GM23338 (cell line): ENCODE measurements at regions not wholly inside any gene's neighbourhood (a gene's known extent, or its start where the extent isn't known, plus 50 kb on each side); places are given as distances from the start of the nearest gene placed in this dataset.

Experiments
- ATAC-seq: fragments of 200-7000 bp; cut with Tn5 transposase; 3 replicates; pipeline ENCODE4 v1.9.1; 2020
- DNase-seq: peaks from one replicate; pipeline ENCODE4 v3.0.0-alpha.2; 2015; ENCODE audit warnings: low spot score
- H2AFZ ChIP-seq: fragments of 200-600 bp; sonication (generic); 2 replicates; pipeline ENCODE4 v1.8.0; 2016; ENCODE audit warnings: antibody characterized with exemption, mild to moderate bottlenecking, moderate library complexity
- H3F3A ChIP-seq: fragments of 200-600 bp; sonication (generic); replicated peaks from 2 replicates; pipeline ENCODE4 v1.8.0; 2017; ENCODE audit warnings: antibody characterized with exemption, mixed run types, low read depth
- H3K27ac ChIP-seq: fragments of 200-600 bp; sonication (generic); 2 replicates; pipeline ENCODE4 v1.6.1; 2016; ENCODE audit warnings: low read depth
- H3K27me3 ChIP-seq: fragments of 200-600 bp; sonication (generic); 2 replicates; pipeline ENCODE4 v1.8.0; 2016; ENCODE audit warnings: mild to moderate bottlenecking, mixed run types, moderate library complexity; ENCODE audit not compliant: insufficient read depth
- H3K36me3 ChIP-seq: fragments of 200-600 bp; sonication (generic); 2 replicates; pipeline ENCODE4 v1.8.0; 2016; ENCODE audit warnings: mild to moderate bottlenecking; ENCODE audit not compliant: insufficient read depth
- H3K4me1 ChIP-seq: fragments of 200-600 bp; sonication (generic); 2 replicates; pipeline ENCODE4 v1.8.0; 2016; ENCODE audit warnings: mild to moderate bottlenecking, moderate library complexity; ENCODE audit not compliant: insufficient read depth
- H3K4me2 ChIP-seq: fragments of 200-600 bp; sonication (generic); 2 replicates; pipeline ENCODE4 v1.7.1; 2017; ENCODE audit warnings: mixed run types
- H3K4me3 ChIP-seq: fragments of 200-600 bp; sonication (generic); 2 replicates; pipeline ENCODE4 v1.6.1; 2016; ENCODE audit warnings: mixed run types
- H3K79me2 ChIP-seq: fragments of 200-600 bp; sonication (generic); replicated peaks from 2 replicates; pipeline ENCODE4 v1.8.0; 2017; ENCODE audit warnings: mild to moderate bottlenecking; ENCODE audit not compliant: insufficient read depth
- H3K9me2 ChIP-seq: fragments of 200-600 bp; sonication (generic); 2 replicates; pipeline ENCODE4 v1.8.0; 2017; ENCODE audit not compliant: insufficient read depth
- H4K20me1 ChIP-seq: fragments of 200-600 bp; sonication (generic); replicated peaks from 2 replicates; pipeline ENCODE4 v1.8.0; 2017; ENCODE audit warnings: mild to moderate bottlenecking; ENCODE audit not compliant: insufficient read depth
- H3K27ac Mint-ChIP-seq: 2 replicates; pipeline ENCODE4 v1.8.0; 2020; ENCODE audit warnings: inconsistent platforms, mild to moderate bottlenecking, moderate library complexity, mixed read lengths
- H3K27me3 Mint-ChIP-seq: 3 replicates; pipeline ENCODE4 v1.8.0; 2022; ENCODE audit warnings: low read depth, mild to moderate bottlenecking, moderate library complexity, mixed read lengths, inconsistent platforms; ENCODE audit not compliant: insufficient read depth, poor library complexity
- H3K36me3 Mint-ChIP-seq: 3 replicates; pipeline ENCODE4 v1.8.0; 2021; ENCODE audit warnings: low read depth, mild to moderate bottlenecking, inconsistent platforms, moderate library complexity, mixed read lengths
- H3K4me1 Mint-ChIP-seq: 3 replicates; pipeline ENCODE4 v1.8.0; 2020; ENCODE audit warnings: mild to moderate bottlenecking, inconsistent platforms, mixed read lengths
- H3K4me3 Mint-ChIP-seq: 3 replicates; pipeline ENCODE4 v1.8.0; 2021; ENCODE audit warnings: moderate library complexity, mild to moderate bottlenecking, inconsistent platforms, mixed read lengths
- H3K9me3 Mint-ChIP-seq: 3 replicates; pipeline ENCODE4 v1.8.0; 2020; ENCODE audit warnings: moderate library complexity, mild to moderate bottlenecking, inconsistent platforms, mixed read lengths
- CREB1 ChIP-seq: fragments of 250-450 bp; sonication (Bioruptor Pico); IDR thresholded peaks from 2 replicates; pipeline ENCODE4 v1.5.0; 2020; ENCODE audit warnings: low read depth, mild to moderate bottlenecking, moderate library complexity
- EZH2 ChIP-seq: fragments of 200-600 bp; sonication (generic); IDR thresholded peaks from one replicate; pipeline ENCODE4 v1.8.0; 2017; ENCODE audit warnings: antibody characterized with exemption, mild to moderate bottlenecking, low read depth; ENCODE audit not compliant: unreplicated experiment
- EZH2phosphoT487 ChIP-seq: fragments of 200-600 bp; sonication (generic); IDR thresholded peaks from one replicate; pipeline ENCODE4 v1.8.1; 2018; ENCODE audit warnings: antibody characterized with exemption; ENCODE audit not compliant: unreplicated experiment
- JUNB ChIP-seq: IDR thresholded peaks from one replicate; pipeline ENCODE4 v1.6.1; 2016; ENCODE audit warnings: antibody characterized with exemption; ENCODE audit not compliant: unreplicated experiment
- NANOG ChIP-seq: IDR thresholded peaks from 2 replicates; pipeline ENCODE4 v1.6.1; 2016; ENCODE audit warnings: antibody characterized with exemption, borderline replicate concordance
- POLR2AphosphoS5 ChIP-seq: IDR thresholded peaks from 2 replicates; pipeline ENCODE4 v1.6.1; 2016; ENCODE audit warnings: antibody characterized with exemption, low read depth
- STAT1 ChIP-seq: IDR thresholded peaks from one replicate; pipeline ENCODE4 v1.6.1; 2016; ENCODE audit warnings: antibody characterized with exemption; ENCODE audit not compliant: unreplicated experiment
- ZNF114 ChIP-seq: fragments of 250-450 bp; sonication (Bioruptor Pico); IDR thresholded peaks from 2 replicates; pipeline ENCODE4 v1.5.0; 2020; ENCODE audit warnings: mild to moderate bottlenecking, moderate library complexity
- ZNF331 ChIP-seq: fragments of 250-450 bp; sonication (Bioruptor Pico); IDR thresholded peaks from 2 replicates; pipeline ENCODE4 v1.5.0; 2020; ENCODE audit warnings: low read depth, mild to moderate bottlenecking, moderate library complexity
- TF ChIP-seq, protein P1 (sequence below): fragments of 250-450 bp; sonication (Bioruptor Pico); IDR thresholded peaks from 2 replicates; pipeline ENCODE4 v1.5.0; 2020; ENCODE audit warnings: mild to moderate bottlenecking, moderate library complexity
- TF ChIP-seq, protein P2 (sequence below): IDR thresholded peaks from 2 replicates; pipeline ENCODE4 v1.6.1; 2016; ENCODE audit warnings: antibody characterized with exemption
- TF ChIP-seq, protein P3 (sequence below), 2 experiments: fragments of 200-600 bp in 1 of 2; sonication (generic) in 1 of 2; conservative IDR thresholded peaks; 2 replicates each; pipeline versions ENCODE4 v1.5.1 to v1.6.1; 2016 to 2017; ENCODE audit warnings: antibody characterized with exemption in 2 of 2, low read depth in 2 of 2, mild to moderate bottlenecking in 2 of 2, moderate library complexity in 1 of 2
- TF ChIP-seq, protein P4 (sequence below): IDR thresholded peaks from one replicate; pipeline ENCODE4 v1.6.1; 2018; ENCODE audit warnings: antibody characterized with exemption; ENCODE audit not compliant: unreplicated experiment

DNA sequence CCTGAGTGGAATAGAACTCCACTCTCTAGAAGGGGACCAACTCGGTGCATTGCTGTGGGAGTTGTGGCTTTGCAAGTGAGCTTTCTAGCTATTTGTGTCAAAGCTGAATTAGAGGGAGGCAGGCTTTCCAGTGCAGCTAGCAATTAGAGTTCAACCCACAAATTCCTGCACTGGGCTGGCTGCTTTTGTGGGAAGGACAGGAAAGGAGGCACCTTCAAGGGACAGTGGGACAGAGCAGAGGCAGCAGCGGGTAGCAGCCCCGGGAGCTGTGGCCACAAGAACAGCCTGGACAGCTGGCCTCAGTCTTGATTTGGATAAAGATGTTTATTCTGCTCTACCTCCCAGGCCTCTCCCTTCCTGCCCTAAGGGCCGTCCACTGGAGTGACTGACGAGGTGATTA is 83.7 kb upstream of the SLIT3 start (continued):
- TF ChIP-seq, protein P1, sequence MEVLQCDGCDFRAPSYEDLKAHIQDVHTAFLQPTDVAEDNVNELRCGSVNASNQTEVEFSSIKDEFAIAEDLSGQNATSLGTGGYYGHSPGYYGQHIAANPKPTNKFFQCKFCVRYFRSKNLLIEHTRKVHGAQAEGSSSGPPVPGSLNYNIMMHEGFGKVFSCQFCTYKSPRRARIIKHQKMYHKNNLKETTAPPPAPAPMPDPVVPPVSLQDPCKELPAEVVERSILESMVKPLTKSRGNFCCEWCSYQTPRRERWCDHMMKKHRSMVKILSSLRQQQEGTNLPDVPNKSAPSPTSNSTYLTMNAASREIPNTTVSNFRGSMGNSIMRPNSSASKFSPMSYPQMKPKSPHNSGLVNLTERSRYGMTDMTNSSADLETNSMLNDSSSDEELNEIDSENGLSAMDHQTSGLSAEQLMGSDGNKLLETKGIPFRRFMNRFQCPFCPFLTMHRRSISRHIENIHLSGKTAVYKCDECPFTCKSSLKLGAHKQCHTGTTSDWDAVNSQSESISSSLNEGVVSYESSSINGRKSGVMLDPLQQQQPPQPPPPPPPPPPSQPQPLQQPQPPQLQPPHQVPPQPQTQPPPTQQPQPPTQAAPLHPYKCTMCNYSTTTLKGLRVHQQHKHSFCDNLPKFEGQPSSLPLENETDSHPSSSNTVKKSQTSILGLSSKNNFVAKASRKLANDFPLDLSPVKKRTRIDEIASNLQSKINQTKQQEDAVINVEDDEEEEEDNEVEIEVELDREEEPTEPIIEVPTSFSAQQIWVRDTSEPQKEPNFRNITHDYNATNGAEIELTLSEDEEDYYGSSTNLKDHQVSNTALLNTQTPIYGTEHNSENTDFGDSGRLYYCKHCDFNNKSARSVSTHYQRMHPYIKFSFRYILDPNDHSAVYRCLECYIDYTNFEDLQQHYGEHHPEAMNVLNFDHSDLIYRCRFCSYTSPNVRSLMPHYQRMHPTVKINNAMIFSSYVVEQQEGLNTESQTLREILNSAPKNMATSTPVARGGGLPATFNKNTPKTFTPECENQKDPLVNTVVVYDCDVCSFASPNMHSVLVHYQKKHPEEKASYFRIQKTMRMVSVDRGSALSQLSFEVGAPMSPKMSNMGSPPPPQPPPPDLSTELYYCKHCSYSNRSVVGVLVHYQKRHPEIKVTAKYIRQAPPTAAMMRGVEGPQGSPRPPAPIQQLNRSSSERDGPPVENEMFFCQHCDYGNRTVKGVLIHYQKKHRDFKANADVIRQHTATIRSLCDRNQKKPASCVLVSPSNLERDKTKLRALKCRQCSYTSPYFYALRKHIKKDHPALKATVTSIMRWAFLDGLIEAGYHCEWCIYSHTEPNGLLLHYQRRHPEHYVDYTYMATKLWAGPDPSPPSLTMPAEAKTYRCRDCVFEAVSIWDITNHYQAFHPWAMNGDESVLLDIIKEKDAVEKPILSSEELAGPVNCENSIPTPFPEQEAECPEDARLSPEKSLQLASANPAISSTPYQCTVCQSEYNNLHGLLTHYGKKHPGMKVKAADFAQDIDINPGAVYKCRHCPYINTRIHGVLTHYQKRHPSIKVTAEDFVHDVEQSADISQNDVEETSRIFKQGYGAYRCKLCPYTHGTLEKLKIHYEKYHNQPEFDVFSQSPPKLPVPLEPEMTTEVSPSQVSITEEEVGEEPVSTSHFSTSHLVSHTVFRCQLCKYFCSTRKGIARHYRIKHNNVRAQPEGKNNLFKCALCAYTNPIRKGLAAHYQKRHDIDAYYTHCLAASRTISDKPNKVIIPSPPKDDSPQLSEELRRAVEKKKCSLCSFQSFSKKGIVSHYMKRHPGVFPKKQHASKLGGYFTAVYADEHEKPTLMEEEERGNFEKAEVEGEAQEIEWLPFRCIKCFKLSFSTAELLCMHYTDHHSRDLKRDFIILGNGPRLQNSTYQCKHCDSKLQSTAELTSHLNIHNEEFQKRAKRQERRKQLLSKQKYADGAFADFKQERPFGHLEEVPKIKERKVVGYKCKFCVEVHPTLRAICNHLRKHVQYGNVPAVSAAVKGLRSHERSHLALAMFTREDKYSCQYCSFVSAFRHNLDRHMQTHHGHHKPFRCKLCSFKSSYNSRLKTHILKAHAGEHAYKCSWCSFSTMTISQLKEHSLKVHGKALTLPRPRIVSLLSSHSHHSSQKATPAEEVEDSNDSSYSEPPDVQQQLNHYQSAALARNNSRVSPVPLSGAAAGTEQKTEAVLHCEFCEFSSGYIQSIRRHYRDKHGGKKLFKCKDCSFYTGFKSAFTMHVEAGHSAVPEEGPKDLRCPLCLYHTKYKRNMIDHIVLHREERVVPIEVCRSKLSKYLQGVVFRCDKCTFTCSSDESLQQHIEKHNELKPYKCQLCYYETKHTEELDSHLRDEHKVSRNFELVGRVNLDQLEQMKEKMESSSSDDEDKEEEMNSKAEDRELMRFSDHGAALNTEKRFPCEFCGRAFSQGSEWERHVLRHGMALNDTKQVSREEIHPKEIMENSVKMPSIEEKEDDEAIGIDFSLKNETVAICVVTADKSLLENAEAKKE (CRISPR knock-in tag): no peak
- no peak for TF ChIP-seq EZH2phosphoT487
- TF ChIP-seq, protein P2, sequence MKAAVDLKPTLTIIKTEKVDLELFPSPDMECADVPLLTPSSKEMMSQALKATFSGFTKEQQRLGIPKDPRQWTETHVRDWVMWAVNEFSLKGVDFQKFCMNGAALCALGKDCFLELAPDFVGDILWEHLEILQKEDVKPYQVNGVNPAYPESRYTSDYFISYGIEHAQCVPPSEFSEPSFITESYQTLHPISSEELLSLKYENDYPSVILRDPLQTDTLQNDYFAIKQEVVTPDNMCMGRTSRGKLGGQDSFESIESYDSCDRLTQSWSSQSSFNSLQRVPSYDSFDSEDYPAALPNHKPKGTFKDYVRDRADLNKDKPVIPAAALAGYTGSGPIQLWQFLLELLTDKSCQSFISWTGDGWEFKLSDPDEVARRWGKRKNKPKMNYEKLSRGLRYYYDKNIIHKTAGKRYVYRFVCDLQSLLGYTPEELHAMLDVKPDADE: no peak
- no peak for TF ChIP-seq JUNB
- TF ChIP-seq ZNF114 (CRISPR knock-in tag): no peak

DNA sequence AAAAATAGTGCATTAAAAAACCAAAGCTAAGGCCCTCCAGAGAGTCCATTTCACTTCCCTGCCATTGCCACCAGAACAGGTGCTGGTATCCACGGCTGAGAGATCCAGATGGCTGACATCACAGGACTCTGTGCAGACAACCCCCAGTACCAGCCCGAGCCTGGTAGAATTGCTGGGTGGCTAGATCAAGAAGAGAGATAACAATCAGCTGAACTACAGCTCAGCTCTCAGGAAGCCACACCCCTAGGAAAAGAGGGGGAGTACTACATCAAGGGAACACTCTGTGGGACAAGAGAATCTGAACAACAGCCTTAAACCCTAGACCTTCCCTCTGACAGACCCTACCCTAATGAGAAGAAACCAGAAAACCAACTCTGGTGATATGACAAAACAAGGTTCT is 73.8 kb upstream of the SLIT3 start:
- no peaks in the 10 kb centered on the region for H3K36me3 ChIP-seq
- H3K27me3 ChIP-seq: no peaks in the 10 kb centered on the region
- DNase-seq: no peak
- H3K79me2 ChIP-seq: no peaks in the 10 kb centered on the region
- no peaks in the 10 kb centered on the region for H3K9me2 ChIP-seq
- Mint-ChIP-seq H3K4me3 (no peak overlapping the region), H3K27me3 (no peaks in the 10 kb centered on the region), H3K4me1 (peaks cover 4% of the 10 kb centered on the region; the same call in 2 of the 3 replicates), H3K36me3 (no peaks in the 10 kb centered on the region), H3K27ac (no peak overlapping the region), H3K9me3 (peaks cover 12% of the 10 kb centered on the region; the same call in 2 of the 3 replicates)
- no peak overlapping the region for H3K27ac ChIP-seq
- no peak for ATAC-seq
- peaks cover 5% of the 10 kb centered on the region; the same call in 1 of the 2 replicates for H3K4me1 ChIP-seq
- H3K4me2 ChIP-seq: no peak overlapping the region
- no peak overlapping the region for H2AFZ ChIP-seq
- no peaks in the 10 kb centered on the region for H3F3A ChIP-seq
- H3K4me3 ChIP-seq: no peak overlapping the region
- H4K20me1 ChIP-seq: no peaks in the 10 kb centered on the region
- no peak for TF ChIP-seq CREB1 (CRISPR knock-in tag)
- TF ChIP-seq, protein P3, sequence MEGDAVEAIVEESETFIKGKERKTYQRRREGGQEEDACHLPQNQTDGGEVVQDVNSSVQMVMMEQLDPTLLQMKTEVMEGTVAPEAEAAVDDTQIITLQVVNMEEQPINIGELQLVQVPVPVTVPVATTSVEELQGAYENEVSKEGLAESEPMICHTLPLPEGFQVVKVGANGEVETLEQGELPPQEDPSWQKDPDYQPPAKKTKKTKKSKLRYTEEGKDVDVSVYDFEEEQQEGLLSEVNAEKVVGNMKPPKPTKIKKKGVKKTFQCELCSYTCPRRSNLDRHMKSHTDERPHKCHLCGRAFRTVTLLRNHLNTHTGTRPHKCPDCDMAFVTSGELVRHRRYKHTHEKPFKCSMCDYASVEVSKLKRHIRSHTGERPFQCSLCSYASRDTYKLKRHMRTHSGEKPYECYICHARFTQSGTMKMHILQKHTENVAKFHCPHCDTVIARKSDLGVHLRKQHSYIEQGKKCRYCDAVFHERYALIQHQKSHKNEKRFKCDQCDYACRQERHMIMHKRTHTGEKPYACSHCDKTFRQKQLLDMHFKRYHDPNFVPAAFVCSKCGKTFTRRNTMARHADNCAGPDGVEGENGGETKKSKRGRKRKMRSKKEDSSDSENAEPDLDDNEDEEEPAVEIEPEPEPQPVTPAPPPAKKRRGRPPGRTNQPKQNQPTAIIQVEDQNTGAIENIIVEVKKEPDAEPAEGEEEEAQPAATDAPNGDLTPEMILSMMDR (conservative IDR thresholded peaks at IDR 0.05; ENCODE audit: low read depth in 2 of 2): no peak
- no peak for TF ChIP-seq POLR2AphosphoS5
- TF ChIP-seq EZH2: no peak
- no peak for TF ChIP-seq ZNF331 (CRISPR knock-in tag)
- no peak for TF ChIP-seq ZNF114 (CRISPR knock-in tag)
- TF ChIP-seq, protein P4, sequence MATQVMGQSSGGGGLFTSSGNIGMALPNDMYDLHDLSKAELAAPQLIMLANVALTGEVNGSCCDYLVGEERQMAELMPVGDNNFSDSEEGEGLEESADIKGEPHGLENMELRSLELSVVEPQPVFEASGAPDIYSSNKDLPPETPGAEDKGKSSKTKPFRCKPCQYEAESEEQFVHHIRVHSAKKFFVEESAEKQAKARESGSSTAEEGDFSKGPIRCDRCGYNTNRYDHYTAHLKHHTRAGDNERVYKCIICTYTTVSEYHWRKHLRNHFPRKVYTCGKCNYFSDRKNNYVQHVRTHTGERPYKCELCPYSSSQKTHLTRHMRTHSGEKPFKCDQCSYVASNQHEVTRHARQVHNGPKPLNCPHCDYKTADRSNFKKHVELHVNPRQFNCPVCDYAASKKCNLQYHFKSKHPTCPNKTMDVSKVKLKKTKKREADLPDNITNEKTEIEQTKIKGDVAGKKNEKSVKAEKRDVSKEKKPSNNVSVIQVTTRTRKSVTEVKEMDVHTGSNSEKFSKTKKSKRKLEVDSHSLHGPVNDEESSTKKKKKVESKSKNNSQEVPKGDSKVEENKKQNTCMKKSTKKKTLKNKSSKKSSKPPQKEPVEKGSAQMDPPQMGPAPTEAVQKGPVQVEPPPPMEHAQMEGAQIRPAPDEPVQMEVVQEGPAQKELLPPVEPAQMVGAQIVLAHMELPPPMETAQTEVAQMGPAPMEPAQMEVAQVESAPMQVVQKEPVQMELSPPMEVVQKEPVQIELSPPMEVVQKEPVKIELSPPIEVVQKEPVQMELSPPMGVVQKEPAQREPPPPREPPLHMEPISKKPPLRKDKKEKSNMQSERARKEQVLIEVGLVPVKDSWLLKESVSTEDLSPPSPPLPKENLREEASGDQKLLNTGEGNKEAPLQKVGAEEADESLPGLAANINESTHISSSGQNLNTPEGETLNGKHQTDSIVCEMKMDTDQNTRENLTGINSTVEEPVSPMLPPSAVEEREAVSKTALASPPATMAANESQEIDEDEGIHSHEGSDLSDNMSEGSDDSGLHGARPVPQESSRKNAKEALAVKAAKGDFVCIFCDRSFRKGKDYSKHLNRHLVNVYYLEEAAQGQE: no peak
- TF ChIP-seq EZH2phosphoT487: no peak
- no peak for TF ChIP-seq STAT1
- TF ChIP-seq NANOG: no peak
- no peak for TF ChIP-seq JUNB
